Fibroblast of skin of right biceps (primary cell): ENCODE measurements at regions not wholly inside any gene's neighbourhood (a gene's known extent, or its start where the extent isn't known, plus 50 kb on each side); places are given as distances from the start of the nearest gene placed in this dataset.
"Not testable (repeated sequence)": the region's sequence is repeated elsewhere in the genome, so short reads cannot be mapped to it uniquely, and the experiment has no call there.

ENCODE experiments used
- DNase-seq: peaks from one replicate; pipeline ENCODE4 v3.0.0-alpha.2; 2013

DNA sequence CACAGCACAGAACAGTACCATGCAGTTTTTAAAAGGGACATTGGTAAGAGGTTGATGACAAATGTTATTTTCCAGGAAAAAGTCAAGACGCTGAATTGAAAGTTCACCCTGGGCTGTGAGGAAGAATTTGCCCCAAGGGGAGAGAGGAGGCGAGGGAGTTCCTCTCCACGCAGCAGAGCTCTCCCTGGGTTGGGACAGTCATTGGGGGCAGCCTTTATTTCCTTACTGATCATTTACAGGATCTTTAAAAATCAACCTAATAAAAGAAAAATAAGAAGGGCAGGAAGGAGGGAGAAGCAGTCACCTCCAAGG, 49.9 kb upstream of the WNT7B start:
- DNase-seq: no peak

DNA sequence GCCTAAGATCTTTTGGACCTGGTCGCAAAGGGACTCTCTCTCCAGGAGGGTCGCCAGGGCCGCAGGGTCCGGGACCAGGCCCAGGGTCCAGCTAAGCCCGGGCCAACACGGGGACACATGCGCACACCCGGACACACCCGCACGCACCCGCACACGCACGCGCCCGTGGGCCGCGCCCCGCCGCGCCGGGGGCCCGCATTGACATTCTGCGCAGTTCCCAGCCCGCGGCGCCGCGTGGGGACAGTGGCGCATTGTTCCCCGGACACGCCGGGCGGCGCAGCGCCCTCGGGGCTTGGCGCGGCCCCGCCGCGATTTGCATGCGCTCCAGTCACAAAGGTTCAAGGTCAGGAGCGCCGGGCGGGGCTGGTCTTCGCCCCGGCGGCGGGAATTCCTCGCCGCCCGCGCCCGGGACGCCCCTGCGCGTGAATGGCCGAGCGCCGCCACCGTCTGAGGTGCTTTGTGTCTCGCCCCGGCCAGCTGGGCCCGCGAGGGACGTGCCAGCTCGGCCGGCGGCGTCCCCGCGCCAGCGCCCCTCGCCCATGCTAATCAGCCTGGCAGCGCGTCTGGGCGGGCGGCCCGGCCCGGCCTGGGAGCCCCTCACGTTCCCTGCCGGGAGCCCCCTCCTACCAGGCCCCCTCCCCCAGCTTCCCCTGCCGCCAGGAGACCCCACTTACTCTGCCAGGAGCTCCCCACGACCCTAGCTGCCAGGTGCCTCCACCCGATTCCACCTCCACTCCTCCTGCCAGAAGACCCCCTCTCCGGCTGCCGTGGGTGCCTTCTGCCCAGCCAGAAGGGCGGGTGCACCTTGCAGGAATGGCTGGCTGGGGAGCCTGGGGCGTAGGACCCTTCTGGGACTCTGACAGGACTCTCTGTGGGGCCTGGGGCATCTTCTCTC, 50.5 kb upstream of the WNT7B start:
- DNase-seq: no peak

DNA sequence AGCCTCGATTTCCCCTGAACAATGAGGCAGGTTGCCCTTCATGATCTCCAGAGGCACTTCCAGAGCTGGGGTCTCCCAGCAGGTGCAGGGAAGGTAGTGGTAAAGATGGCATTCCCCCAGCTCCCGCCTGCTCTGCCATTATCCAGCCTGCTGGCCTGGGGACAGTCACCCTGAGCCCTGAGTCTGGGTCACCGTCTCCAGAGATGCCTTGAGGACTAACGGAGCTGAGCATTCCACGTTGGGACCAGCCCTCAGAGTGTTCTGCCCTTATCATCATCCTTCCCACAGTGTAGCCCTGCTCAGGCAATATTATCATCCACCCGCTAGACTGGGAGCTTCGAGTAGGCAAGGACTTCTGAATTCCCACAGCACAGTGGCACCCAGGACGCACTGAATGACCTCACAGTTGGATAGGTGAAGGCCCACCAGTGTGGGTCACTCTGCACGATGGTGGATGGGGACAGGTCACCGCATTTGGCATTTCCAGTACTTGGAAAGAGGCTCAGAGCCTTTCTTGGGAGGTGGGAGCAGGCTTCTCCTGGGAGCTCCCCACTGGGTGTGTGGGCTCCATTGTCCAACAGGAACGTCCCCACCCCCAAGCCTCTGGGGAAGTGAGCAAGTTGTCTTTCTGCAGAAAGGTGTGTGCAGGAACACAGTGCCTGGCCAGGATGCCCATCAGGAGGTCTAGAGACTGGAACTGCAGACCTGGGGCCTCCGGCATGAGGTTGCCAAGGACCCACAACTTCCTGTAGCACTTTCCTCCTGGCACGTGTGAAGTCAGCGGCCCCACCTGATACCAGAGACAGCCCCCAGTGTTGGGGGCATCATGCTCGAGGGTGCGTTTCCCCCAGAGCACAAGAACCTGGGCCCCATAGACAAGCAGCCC, 51.4 kb upstream of the WNT7B start:
- no peak for DNase-seq

DNA sequence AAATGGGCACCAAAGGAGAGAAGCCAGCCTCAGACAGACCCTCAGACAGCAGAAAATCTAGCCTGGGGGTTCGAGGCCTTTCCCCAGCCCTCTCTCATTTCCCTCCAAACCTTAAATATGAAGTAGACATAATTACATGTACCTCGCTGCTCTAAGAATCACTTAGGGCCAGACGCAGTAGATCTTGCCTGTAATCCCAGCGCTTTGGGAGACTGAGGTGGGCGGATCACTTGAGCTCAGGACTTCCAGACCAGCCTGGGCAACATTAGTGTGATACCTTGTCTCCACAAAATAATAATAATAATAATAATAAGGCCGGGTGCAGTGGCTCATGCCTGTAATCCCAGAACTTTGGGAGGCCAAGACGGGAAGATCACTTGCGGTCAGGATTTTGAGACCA, 52.1 kb upstream of the WNT7B start:
- DNase-seq: no peak

DNA sequence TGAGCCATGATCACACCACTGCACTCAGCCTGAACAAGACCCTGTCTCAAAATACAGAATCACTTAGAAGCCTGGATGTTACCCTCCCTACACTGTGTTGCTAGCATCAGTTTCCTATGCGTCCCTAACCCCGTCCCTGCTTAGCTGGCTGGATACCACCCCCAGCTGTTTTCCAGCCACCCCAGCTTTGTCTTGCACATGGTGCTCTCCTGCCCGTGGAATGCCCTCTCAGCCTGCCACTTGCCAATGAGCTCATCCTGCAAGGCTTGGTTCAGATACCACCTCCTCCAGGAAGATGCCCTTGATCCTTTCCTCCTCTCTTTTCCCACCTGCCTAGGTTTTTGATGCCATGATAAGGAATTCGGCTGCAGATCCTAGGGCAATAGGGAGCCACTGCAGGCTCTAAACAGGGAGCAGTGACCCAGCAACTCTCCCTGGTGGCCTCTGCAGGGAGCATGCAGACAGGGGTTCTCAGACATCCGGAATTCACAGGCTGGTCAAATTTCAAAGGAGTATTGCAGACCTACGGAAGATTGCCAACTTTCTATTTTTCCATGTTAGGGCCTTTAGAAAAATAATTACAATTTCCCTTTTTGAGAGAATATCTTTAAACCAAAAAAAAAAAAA, 52.7 kb upstream of the WNT7B start:
- DNase-seq: no peak

DNA sequence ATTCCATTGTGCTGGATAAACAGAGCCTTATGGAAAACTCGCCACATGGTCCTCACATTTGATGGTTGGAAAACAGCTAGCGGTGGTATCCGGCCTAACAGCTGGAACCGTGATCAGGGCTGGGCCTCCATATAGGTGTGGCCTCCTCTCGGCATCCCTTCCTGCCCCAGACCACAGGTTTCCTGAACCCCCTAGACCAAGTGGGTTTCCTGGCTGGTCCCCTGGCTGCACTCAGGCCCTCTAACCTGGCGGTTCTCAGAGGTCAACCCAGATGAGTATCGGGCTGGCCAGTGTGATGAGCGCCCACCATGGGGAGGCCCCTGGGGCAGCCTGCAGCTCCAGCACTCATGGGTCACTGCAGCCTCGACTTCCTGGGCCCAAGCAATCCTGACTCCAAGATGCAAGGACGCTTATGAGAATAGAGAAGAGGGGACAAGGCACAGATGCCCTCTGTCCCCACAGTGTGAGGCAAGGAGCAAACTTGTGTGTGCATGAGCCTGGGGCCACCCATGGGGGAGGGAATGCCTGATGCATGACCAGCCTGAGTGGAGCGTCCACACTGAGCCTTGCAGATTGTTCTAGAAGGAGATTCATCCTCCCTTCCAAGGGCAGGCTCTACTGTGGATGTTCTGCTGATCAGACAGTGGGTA, 53.4 kb upstream of the WNT7B start:
- DNase-seq: no peak

DNA sequence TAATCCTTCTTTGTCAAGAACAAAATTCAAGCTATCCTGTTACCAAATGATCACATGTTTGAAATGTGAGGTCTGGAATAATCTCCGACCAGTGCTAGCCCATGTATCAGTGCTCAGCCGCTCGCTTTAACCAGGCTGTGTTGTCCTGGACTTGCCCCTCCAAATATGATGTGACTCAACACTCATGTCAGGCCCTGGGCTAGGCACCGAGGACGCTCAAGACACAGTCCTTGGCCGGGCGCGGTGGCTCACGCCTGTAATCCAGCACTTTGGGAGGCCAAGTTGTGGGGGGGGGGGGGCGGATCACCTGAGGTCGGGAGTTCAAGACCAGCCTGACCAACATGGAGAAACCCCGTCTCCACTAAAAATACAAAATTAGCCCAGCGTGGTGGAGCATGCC, 54.1 kb upstream of the WNT7B start:
- DNase-seq: no peak

DNA sequence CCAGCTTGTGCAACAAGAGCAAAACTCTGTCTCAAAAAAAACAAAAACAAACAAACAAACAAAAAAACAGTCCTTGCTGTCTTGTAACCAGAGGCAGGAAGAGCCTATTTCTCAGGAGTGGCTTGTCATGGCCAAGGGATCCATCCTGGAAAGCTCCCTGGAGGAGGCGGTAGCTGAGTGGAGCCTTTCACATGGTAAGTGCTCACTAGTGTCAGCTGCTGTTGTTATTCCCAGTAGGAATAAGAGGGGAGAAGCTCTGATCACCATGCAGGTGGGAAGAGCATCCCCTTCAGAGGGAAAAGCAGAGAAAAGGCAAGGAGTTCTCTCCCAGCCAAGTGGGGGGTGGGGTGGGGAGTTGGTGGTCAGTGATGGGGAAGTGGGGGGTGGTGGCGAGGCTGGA, 54.6 kb upstream of the WNT7B start:
- DNase-seq: no peak

DNA sequence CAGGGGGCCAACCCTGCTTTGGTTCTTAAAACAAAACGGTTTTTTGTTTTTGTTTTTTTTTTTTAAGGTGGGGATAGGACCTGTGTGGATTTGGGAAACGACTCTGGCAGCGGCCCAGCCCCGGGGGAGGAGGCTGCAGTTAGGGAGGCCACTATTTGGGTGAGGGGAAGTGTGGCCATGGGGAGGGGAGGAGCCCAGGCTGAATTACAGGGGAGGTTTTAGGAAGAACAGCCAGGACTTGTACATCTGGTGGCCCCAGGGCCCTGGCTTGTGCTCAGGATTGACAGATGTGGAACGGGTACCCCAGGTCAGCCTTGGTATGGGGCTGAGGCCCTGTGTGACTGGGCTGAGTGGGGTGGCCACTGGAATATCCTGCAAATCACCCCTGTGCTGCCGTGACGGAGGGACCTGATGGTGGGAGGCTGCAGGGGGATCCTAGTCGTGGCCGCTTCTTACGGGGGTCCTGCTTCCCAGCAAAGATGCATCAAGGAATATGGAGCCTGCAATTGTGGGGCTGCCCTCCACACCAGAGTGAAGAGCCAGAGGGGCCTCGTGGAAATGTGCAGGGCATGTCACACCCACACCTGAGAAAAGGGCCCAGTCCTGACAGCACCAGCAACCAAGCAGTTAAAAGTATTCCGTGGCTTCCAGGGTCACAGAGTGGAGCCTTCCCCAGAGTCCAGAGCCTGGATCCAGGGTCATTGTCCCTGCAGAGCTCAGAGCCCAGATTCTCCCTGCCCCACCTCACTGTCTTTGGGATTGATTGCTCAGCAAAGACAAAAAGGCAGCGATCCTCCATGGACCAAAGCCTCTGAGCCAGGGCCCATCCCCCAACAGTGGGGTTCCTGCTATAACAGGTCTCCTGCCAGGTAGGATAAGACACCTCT, 55.2 kb upstream of the WNT7B start:
- no peak for DNase-seq

DNA sequence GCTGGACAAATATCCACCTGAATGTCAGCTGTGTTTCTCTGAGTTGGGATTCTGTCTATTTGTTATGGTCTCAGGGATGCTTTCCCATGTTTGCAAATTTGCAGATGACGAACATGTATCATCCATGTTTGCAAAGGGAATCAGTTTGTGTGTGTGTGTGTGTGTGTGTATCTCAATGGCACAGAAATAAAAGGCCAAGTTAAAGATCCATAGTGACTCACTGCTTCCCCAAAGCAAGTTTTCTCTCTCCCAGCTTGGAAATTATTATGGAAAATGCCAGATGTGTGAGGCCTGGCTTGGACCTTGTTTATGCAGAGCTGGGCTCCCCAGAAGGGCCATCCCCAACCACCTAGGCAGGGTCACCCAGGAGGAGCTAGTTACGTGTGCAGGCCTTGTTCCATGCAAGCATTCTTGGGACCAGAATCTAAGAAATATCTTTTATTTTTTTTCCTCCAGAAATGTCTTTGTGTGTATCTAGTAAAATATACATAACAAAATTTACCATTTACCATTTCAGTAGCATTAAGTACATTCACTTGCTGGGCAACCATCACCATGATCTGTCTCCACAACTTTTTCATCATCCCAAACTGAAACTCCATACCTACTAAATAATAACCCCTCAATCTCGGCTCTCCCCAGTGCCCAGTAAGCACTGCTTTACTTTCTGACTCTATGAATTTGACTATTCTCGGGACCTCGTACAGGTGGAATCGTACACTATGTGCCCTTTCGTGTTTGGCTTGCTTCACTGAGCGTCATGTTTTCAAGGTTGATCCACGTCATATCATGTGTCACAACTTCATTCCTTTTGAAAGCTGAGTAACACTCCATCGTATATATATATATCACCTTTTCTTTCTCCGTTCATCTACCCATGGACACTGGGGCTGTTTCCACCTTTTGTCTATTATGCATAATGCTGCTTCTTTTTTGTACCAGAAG, 56.6 kb upstream of the WNT7B start:
- peak; percentile 55 for DNase-seq

DNA sequence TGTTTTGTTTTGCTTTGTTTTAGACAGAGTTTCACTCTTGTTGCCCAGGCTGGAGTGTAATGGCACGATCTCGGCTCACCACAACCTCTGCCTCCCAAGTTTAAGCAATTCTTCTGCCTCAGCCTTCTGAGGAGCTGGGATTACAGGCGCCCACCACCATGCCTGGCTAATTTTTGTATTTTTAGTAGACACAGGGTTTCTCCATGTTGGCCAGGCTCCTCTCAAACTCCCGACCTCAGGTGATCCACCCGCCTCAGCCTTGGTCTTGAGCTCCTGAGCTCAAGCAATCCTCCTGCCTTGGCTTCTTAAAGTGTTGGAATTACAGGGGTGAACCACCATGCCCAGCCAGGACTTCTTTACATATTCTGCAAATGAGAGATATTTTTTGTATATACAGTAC, 57.5 kb upstream of the WNT7B start:
- not testable (repeated sequence) for DNase-seq

DNA sequence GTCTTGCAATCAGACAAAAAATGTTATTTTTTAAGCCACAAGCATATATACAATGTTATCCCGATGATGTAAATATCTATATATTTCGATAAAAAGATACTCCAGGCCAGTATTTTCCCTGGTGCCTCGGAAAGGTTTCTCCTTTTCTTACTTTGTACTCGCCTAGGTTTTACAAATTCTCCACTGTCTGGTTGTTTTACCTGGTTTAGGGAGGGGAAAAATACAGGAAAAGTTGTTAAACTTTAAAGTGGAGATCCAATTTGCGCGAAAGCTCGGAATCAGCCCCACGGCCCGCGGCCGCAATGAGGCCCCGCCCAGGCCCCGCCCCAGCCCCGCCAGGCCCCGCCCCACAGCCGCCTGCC, 58.4 kb upstream of the WNT7B start:
- DNase-seq: no peak

DNA sequence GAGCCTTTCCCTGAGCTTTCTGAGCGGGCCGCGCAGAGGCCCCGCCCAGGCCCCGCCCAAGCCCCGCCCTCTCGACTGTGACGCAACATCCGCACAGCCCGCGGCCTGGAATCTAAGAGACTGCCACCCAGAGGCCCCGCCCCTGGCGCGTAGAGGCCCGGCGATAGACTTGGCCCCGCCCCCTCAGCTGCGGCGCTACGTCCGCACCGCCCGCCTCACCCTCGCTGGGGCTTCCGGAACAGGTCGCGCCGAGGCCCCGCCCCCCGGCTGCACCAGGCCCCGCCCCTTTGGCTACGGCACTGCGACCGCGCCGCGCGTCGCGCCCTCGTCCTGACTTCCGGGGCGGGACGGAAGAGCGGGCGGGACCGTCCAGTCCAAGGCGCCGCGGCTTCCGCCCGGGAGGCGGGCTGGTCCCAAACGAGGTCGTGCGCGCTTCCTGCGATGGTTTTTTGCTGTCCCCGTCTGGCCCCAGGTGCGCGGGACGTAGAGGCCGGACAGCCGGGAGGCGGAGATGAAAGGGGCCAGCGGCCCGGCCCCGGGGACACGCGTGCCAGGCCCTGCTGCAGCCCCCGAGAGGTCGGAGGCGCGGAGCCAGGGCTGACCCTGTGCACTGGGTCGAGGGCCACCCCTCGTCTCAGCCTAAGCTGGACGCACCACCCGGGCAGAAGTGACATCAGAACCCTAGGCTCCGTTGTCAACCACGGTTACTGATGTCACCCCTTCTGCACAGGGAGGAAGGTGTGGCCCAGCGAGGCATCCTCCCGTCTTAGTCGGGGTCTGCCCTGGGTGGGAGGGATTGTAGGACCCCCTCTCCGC, 59.0 kb upstream of the WNT7B start:
- peak; percentile 99 for DNase-seq

DNA sequence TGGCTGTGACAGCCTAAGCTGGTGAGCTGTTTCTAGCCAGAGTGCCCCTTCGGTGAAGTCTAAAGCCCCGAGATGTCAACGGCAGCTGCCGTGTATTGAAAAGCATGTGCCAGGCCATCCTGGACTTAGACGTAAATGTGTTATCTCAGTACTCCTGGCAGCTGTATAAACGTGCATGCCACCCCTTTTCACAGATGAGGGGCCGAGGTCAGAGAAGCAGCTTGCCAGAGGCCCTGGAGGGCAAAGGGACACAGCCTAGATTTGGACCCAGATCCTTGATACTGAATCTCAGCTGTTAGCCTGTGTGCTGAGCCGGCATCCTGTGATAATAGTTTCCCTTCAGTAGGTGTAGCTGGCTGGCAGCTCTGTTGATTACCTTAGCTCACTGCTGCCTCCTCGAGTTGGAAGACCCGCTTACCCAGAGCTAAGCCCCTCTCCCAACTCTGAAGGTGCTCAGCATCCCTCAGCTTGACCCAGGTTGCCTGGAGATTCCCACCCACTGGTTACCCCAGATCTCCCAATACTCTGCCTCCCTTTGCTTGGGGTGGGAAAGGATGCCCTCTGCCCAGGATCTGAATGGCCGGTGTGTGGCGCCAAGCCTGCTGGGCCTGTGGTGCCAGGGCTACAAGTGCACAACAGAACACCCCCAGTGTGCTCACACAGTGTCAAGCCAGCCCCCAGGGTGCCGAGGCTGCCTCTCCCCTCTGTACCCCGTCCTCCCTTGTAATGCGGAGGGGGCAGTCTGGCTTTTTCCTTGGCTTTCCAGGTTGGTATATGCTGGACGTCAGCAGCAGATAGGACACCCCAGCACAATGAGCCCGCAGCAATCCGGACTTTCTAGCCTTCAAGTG, 59.8 kb upstream of the WNT7B start:
- DNase-seq: peak; percentile 39

DNA sequence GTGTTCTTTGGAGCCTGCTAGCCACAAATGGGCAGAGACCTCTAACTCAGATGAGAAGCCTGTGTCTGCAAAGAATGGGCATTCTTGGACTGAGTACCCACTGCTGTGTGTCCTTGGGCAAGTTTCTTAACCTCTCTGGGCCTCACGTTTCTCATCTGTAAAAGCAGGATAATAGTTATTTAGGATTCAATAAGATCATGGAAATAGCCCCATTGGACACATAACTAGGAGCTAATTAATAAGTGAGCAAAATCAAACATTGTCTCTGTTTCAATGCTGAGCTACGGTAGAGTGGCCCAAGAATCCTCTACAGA, 61.2 kb upstream of the WNT7B start:
- no peak for DNase-seq

DNA sequence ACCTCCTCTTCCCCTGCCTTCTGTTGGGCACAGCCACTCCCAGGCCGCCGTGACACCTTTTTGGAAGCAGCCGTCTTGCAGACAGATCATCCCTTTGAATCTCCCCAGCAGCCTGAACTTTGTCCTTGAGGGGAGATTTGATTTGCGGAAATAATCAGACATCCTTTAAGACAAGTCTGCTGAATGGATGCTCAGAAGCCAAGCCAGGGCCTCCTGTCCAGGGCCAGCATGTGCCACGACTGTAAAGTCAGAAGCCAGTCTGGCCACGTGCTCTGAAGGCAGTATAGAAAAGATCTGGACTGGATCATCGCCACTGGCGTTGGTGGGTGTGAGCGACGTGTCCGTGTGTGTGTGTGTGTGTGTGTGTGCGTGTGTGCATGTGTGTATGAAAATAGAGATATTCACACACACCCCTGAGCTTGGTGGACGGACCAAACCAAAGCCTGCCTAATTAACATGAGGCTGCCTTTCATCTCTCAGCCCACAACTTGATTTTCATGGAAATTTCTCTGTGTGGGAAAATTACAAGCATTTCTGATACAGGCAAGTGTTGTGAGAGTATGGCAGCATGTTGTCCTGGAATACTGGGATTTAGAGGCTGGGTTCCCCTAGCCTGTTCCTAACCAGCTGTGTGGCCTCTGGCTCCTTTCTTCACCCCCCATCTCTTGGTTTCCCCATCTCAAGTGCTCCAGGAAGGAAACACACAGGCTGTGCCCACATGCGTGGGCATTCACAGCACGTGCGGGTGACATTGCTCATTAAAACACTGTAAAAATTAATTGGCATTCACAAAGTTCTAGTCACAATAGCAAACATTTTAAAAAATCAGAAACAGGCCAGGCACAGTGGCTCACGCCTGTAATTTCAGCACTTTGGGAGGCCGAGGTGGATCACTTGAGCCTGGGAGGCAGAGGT, 61.8 kb upstream of the WNT7B start:
- no peak for DNase-seq

DNA sequence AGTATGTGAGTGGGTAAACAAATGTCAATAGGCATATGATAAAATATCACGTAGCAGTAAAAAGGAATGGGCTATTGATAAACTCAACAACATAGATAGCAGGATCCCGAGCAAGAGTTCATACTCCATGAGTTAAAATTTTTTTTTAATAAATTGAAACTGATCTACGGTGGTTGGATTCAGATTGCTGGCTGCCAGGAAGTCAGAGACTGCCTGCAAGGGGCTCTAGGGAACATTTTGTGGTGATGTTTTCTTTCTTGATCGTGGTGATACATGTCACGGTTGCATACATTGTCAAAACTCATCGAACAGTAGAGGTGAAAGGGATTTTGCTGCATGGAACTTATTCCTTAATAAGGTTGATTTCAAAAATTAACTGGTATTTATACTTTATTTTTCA, 62.6 kb upstream of the WNT7B start:
- DNase-seq: no peak
